Endothelial cell of umbilical vein (primary cell): ENCODE measurements at regions not wholly inside any gene's neighbourhood (a gene's known extent, or its start where the extent isn't known, plus 50 kb on each side); places are given as distances from the start of the nearest gene placed in this dataset.

Experiments
- CTCF ChIP-seq, 2 donors: IDR thresholded peaks; 1 replicate in 1 of 2; 2 replicates in 1 of 2; pipeline ENCODE4 v1.5.1; 2011; ENCODE audit warnings: low read length in 2 of 2, mild to moderate bottlenecking in 2 of 2, moderate library complexity in 2 of 2, control low read depth in 1 of 2, inconsistent platforms in 1 of 2, low read depth in 1 of 2; ENCODE audit not compliant: insufficient read depth in 1 of 2; ENCODE audit errors: extremely low read depth in 1 of 2
- EZH2 ChIP-seq: IDR thresholded peaks from 2 replicates; pipeline ENCODE4 v1.6.1; 2012; ENCODE audit warnings: borderline replicate concordance, low read depth, mild to moderate bottlenecking, moderate library complexity, low read length, inconsistent platforms; ENCODE audit not compliant: severe bottlenecking
- FOS ChIP-seq: IDR thresholded peaks from 2 replicates; pipeline ENCODE4 v1.6.1; 2011; ENCODE audit warnings: mild to moderate bottlenecking, low read length, moderate library complexity, borderline replicate concordance; ENCODE audit not compliant: insufficient read depth
- POLR2A ChIP-seq: IDR thresholded peaks from 2 replicates; pipeline ENCODE4 v1.6.1; 2012; ENCODE audit warnings: low read depth, mild to moderate bottlenecking, control low read depth, low read length
- POLR2AphosphoS5 ChIP-seq: IDR thresholded peaks from 2 replicates; pipeline ENCODE4 v1.6.1; 2012; ENCODE audit warnings: low read depth, mild to moderate bottlenecking, control low read depth, low read length, moderate library complexity; ENCODE audit not compliant: insufficient read depth

GRCh38 chr2:22194218-22194617 is 1070.5 kb downstream of the TDRD15 start:
- TF ChIP-seq CTCF (IDR thresholded peaks at IDR 0.05; ENCODE audit: extremely low read depth in 1 of 2, insufficient read depth in 1 of 2, low read depth in 1 of 2, low read length in 2 of 2) (no peak), FOS (no peak), EZH2 (no peak), POLR2AphosphoS5 (no peak), POLR2A (no peak)
